NOMO-1 treated with dmso at 0.1 percent for 144 hours (cell line): ENCODE measurements at regions not wholly inside any gene's neighbourhood (a gene's known extent, or its start where the extent isn't known, plus 50 kb on each side); places are given as distances from the start of the nearest gene placed in this dataset.

Experiments
- DNase-seq: peaks from one replicate; lab custom pipeline; 2025; ENCODE audit not compliant: unreplicated experiment; lab: John Stamatoyannopoulos, UW

DNA sequence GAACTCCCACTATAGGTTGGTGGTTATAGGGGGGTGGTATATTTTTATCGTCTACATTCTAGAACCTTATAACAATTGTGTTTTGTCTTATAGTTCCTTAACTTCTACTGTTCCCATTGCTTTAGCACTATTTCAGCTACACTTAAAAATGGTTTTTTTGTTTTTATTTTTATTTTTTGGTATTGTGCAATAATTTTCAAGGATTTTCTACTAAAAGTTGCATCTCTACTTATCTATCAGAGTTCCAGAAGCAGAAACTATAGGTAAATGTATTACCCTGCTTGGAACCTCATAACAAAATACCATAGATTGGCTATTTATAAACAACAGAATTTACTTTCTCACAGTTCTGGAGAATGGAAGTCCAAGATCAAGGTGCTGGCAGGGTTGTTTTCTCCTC is 981.6 kb upstream of the CNTNAP5 start:
- DNase-seq, result no peak

DNA sequence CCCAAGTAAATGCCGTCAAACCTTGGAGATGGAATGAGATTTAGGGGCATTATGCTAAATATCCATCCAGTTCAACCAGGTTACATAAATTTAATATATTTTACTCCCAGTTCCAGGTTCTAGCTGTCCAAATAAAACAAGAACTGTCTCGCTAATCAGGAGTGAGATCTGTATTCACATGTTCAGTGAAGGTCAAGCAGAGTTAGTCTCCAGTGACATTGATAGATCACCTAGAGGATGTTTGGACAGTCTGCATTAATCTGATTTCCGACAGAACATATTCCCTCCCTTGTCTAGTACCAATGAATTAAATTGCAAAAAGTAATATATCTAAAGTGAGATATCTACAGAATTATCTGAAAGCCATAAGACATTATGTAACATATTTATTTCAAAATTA is 979.4 kb upstream of the CNTNAP5 start:
- no peak for DNase-seq

DNA sequence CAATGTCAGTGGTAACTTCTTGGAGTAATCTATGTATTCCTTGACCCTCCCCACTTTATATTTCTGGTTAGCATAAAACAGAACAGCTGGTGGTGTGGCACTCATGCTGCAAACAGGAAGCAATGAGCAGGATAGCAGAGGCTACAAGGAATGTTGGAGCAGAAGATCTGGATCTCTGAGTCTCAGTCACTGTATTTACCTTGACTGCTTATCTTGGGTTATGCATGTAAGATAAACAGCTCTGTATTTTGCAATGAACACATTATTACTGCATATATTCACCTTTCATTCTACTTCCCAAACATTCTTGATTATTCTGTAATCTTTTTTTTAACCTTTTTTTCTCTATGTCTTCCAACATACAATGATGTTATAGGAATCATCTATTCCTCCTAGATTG is 977.9 kb upstream of the CNTNAP5 start:
- no peak for DNase-seq

DNA sequence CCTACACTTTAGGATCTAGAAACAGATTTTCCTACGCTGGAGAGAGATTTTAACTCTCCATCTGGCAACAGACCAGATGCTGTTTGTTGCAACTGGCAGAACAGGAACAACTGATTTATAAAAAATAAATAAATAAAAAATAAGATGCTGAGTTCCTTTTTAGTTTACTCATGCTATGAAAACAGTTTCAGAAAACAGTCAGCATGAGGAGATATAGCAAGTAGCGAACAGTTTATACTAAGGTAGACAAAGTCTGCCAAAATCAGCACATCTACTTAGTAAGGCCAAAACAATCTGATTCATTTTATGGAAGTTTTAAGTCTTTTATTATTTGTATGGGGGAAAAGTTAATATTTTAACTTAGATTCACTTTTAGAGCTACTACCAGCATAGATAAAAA is 974.0 kb upstream of the CNTNAP5 start:
- DNase-seq, result no peak

DNA sequence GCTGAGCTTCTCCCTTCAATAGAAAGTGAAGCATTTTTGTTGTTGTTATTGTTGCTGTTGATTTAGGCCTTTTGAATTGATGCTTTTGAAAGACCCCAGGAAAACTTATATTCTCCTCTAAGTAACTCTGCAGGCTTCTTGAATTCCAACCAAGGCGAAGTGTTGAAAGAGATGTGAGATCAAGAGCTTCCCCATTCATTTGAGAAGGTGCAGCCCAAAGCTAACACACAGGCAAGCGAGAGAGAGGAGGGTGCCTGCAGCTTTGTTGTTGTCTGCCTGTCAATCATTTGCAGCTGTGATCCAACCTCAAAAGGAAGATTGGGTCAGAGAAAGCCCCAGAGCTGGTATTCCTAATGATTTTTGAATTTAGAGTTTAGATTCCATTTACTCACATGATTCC is 963.6 kb upstream of the CNTNAP5 start:
- no peak for DNase-seq

DNA sequence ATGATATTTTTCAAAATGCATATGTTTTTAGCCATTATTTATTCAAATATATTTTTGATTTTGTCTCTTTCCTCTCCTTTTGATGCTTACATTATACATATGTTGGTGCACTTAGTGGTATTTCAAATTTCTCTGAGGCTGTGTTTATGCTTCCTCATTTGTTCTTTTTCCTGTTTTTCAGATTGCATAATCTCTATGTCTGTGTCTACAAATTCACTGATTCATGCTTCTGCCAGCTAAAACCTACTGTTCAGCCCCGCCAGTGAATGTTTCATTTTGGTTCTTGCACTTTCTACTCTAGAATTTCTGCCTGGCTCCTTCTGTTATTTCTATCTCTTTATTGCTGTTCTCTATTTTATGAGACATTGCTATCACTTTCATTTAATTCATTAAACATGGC is 951.7 kb upstream of the CNTNAP5 start:
- peak; percentile 19 for DNase-seq

DNA sequence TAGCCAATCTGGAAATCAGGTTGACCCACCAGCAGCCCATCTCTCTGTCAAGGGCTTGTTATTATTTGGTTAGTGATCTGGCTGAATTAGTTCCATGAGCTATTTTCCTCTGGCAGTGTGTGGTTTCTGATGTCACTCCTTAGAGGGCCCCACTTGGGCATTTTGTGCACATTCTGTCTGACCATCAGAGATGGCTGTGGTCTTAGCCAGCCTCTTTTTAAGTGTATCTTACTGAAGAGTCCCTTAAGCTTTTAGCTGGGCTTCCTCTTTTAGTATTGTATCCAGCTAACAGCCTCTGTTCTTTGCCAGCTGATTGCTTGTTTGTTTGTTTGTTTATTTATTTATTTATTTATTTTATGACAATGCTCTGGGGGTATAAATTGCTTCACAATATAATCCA is 951.1 kb upstream of the CNTNAP5 start:
- no peak for DNase-seq

DNA sequence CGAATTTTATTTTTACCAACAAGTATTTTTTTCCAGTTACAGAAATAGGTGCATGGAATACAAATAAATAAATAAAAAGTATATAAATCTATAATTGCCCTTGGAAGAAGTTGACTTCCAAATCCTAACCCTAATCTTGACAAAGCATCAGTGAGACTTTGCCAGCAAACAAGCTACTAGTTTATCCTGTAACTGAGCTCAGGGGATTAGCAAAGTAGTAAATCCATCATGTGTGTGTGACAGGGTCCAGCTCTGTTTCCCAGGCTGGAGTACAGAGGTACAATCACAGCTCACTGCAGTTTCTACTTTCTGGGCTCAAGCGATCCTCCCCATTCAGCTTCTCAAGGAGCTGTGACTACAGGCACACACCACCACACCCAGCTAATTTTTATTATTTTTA is 948.0 kb upstream of the CNTNAP5 start:
- no peak for DNase-seq

DNA sequence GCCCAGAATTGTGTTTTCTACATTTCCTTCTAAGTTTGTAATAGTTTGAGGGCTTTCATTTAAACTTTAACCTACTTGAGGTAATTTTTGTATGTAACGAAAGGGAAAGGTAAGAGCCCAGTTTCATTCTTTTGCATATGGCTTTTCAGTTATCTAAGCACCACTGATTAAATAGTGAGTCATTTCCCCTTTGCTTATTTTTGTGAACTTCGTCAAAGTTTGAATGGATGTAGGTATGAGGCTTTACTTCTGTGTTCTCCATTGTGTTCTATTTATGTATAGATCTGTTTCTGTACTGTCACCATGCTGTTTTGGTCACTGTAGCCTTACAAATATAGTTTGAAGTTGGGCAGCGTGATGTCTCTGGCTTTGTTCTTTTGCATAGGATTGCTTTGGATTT is 944.8 kb upstream of the CNTNAP5 start:
- no peak for DNase-seq

DNA sequence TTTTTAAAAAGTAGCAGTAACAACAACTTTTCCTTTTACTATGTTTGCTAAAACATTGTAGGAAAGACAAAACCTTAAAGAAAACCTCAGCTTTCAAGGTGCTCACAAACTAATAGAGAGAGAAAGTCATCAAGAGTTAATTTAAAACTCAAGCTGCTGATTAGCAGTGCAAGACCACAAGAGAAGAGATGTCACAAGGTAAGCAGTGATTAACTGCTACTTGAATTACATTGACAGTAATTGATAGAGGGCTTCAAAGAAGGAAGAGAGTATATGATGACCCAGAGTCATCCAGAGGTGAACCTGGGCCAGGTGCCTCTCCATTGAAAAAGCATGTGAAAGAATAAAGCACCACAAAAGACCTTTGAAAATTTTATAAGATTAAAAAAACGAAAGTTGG is 939.6 kb upstream of the CNTNAP5 start:
- DNase-seq, result no peak

DNA sequence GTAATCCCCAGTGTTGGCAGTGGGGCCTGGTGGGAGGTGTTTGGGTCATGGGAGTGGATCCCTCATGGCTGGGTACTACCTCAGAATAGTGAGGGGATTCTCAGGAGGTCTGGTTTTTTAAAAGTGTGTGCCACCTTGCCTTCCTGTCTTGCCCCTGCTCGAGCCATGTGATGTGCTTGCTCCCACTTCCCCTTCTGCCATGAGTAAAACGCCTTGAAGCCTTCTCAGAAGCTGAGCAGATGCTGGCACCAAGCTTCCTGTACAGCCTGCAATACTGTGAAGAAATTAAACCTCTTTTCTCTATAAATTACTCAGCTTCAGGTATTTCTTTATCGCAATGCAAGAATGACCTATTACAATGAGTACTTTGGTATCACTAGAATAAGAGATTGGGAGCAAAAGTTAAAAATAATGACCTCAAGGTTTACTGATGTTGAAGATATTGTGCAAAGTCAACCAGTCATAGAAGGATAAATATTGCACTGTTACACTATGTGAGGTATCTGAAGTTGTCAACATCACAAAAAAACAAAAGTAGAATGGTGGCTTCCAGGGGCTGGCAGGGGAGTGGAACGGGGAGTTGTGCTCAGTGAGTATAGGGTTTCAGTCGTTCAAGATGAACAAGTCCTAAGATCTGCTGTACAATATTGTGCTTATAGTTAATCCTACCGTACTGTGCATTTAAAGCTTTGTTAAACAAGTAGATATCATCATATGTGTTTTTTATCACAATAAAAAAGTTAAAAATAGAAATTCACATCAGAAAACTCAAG is 938.3 kb upstream of the CNTNAP5 start:
- DNase-seq, result no peak

DNA sequence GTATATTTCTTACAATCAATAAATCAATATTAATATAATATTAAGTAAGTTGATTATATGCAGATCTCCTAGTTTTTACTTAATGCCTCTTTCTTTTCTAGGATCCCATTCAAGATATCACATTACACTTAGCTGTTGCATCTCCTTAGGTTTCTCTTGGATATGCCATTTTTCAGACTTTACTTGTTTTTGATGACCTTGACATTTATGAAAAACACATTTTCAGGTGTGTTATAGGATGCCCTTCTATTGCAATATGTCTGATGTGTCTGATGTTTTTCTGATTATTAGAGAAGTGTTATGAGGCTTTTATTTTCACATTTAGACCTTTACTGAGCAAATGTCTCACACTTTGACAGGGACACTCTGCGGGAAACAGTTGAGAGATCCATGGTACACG is 933.6 kb upstream of the CNTNAP5 start:
- no peak for DNase-seq

DNA sequence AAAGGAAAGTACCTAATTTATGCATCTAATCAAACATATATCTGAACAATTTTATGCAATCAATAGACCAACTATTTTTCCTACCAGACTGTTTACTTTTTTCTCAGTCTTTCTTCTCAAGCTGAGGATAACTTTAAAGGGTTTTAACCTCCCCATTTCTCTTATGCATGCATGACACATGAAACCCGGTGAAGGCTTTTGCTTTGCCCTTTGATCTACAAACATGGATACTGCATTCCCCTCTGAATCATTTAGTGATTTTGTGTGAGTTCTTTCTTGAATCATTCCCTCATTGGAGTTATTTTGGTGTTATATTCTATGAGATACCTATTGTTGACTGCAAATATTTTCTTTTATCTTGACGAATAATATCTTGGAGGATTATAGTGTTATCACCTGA is 931.9 kb upstream of the CNTNAP5 start:
- no peak for DNase-seq

DNA sequence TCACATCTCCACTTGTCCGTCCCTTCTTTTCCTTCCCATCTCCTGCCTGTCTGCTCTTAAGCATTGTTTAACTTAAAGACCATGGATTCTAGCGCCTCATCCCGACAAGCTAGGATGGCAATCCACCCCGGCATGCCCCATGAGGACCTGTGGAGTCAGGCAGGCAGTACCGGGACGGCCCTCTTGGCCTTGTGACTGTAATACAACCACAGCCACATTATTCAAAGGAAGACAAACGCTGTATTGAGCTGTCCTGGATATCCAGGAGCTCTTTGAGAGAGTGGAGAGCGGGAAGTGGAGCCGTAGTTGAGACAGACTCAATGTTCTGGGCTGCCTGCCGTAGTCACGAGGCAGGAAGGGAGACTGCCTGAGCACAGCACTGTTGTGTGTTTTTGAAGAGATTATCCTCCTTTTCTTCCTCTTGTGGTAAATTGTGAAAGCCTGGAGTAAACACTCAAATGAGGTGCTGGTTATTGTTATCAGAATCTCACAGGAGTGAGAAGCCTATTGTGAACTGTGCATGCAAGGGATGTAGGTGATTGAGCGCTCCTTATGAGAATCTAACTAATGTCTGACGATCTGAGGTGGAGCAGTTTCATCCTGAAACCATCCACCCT is 929.8 kb upstream of the CNTNAP5 start:
- DNase-seq, result no peak

DNA sequence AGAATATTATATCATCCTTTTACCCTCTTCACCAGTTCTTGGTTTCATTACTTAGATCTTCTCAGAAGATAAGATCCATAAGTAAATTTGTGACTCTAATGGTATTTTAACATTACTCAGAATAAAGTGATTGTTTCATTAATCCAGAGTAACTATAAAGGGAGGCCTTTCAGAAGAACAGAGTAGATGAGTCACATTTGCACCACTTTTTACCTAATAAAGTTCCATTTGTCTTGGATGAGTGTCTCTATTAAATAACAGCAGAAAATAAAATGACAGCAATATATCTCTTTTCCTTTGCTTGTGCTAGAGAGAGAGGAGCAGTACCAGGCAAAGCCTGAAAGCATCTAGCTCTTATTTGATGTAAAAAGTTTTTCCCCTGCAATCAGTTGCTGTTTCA is 926.5 kb upstream of the CNTNAP5 start:
- DNase-seq, result no peak

DNA sequence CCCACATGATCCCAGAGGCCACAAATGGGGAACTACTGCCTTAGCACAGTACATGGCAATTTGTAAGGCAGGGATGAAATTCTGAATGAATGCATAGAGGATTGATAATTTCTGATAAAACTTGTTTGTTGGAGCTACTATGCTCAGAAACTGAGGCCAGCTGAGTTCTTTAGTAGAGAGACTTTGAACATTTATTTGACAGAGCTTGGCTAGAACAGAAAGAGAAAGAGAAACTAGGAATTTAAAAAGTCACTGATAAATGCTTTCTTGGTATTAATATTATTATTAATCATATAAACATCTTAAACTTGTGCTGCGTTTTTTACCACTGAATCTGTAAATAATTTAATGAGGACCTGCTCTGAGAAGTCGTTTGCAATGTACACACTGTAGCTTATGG is 923.7 kb upstream of the CNTNAP5 start:
- DNase-seq, result no peak

DNA sequence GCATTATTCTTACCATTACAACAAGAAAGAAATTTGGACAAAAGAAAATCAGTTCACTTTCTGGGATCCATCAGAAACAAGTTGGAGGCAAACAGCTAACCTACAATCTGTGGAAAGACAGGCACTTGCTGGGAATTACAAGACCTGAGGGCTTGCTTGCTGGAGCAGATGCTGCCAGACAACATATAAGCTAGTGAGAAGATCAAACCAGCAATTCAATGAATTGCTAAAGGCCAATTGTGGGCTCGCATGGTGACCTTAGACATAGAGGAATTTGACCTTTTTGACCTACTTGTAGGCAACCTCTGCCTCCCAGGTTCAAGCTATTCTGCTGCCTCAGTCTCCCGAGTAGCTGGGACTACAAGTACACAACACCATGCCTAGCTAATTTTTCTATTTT is 921.2 kb upstream of the CNTNAP5 start:
- no peak for DNase-seq

DNA sequence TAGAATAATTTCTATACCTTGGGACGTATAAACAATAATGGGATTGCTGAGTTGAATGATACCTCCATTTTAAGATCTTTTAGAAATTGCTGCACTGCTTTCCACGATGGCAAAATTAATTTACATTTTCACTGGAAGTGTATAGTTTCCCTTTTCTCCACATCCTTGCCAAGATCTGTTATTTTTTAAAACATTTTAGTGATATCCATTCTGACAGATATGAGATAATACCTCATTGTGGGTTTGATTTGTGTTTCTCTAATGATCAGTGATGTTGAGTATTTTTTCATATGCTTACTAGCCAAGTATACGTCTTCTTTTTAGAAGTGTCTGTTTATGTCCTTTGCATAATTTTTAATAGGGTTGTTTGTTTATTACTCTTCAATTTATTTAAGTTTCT is 908.5 kb upstream of the CNTNAP5 start:
- DNase-seq, result no peak

DNA sequence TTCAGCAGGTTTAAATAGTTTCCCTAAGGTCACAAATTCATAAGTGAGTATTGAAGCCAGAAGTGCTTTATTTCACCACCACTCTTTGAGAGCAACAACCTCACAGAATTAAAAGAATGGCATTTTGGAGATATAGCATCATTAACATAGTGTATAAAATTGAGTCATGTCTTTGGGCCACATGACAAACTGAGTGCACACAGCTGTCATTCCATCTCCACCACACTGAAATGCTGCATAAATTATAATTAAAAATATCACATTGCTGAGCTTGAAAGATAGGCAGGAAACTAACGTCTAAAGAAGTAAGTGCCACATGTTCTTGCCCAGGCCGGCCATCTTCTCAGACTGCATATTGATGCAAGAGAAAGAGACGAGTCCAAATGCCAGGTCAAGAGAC is 897.9 kb upstream of the CNTNAP5 start:
- no peak for DNase-seq

DNA sequence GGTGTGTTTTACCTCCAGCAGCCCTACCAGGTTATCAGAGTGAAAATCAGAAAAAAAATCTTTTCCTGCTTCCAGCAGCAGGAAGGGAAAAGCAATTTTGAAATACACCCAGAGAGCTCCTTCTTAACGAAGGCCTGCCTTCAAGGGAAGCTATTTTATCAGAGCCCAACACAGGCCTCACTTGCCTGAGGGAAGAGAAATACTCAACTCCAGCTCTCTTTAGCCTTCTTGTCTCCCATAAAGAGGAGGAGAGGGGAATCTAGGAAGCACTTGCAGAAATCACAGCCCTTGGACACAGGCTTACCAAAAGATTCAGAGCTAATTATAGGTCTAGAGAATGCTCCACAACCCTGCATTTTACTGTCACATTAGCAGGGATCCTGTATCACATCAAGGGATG is 896.1 kb upstream of the CNTNAP5 start:
- DNase-seq, result no peak

DNA sequence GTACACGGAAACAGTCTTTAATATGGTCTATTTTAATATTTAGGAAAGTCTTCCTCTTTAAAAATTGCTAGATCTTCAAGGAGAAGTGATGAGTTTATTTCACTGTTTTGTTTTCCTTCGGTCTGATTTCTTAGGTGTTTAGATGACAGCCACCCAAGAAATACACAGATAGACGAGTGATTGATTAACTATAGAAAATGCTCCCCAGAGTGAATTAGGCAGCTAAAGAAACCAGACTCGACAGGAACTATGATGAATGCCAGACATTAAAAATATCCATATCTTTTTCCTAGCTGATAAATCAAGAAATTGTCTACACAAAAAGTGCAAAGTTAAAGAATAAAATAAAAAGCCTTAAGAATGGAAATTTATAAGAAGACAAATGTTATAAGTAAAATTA is 888.7 kb upstream of the CNTNAP5 start:
- no peak for DNase-seq

DNA sequence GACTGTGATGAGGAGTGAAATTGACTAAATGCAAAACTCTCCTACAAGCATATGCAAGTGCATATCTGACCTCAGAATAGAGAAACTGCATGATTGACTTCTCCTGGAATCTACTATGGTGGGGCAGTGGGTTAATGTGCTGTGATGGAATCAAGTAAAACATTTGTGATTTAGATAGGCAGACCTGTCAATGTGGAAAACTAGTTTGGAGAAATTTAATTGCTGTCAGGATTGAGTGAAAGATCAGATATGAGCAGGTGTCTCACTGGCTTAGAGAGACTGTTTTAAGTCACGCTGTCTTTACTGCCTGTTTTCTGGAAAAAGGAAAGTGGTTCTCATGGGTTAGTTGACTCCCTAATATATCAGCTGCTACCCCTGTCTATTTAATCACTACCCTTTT is 881.0 kb upstream of the CNTNAP5 start:
- DNase-seq, result no peak

DNA sequence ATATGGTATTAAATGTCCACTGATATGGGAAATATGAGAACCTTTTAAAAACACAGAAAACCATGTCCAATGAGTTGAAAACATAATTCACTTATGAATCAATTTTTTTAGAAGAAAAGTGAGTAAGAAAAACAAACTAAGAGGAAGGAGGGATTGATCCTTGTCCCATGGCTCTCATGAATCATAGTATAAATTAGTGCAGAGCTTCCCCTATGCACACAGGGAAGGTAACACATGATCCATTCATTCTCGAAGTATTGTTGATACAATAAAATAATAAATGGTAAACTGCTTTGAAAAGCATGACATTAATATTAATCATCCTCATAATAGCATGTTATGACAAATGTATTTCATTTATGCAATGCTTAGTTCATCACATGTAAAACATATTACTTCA is 872.0 kb upstream of the CNTNAP5 start:
- DNase-seq, result no peak
